H1 (cell line): ENCODE measurements at regions not wholly inside any gene's neighbourhood (a gene's known extent, or its start where the extent isn't known, plus 50 kb on each side); places are given as distances from the start of the nearest gene placed in this dataset.

Source experiments
- CTCF ChIA-PET: fragments of 300-600 bp; sonication (Branson Sonifier 250); formaldehyde crosslinking; loops from one replicate; lab custom pipeline; 2021; ENCODE audit not compliant: partially characterized antibody; lab: Charles Lee
- POLR2A ChIA-PET: fragments of 300-600 bp; sonication (Branson Sonifier 250); formaldehyde crosslinking; loops from one replicate; lab custom pipeline; 2021; ENCODE audit warnings: inconsistent platforms; ENCODE audit not compliant: partially characterized antibody; lab: Charles Lee
- DNase-seq, 2 experiments: peaks; one replicate each; pipeline versions ENCODE4 v3.0.0 to v3.0.0-alpha.2; 2010 to 2022; ENCODE audit warnings: low spot score in 2 of 2, low read depth in 1 of 2, mixed read lengths in 1 of 2
- FAIRE-seq: peaks from 2 replicates; lab custom pipeline; 2011; peaks lifted over from hg19 to GRCh38; lab: Jason Lieb, UNC
- H2AFZ ChIP-seq: 2 replicates; pipeline ENCODE4 v1.8.1; 2012; ENCODE audit warnings: low read length, inconsistent platforms
- H2AK5ac ChIP-seq: 2 replicates; pipeline ENCODE4 v1.6.1; 2013; ENCODE audit warnings: low read depth, low read length
- H2BK120ac ChIP-seq: replicated peaks from 2 replicates; pipeline ENCODE3; 2013; ENCODE audit warnings: low read depth, low read length, inconsistent platforms
- H2BK12ac ChIP-seq: 2 replicates; pipeline ENCODE4 v1.6.1; 2013; ENCODE audit warnings: low read depth, low read length
- H2BK15ac ChIP-seq: 2 replicates; pipeline ENCODE4 v1.6.1; 2013; ENCODE audit warnings: low read length
- H2BK20ac ChIP-seq: 2 replicates; pipeline ENCODE4 v1.6.1; 2013; ENCODE audit warnings: low read length
- H2BK5ac ChIP-seq: 2 replicates; pipeline ENCODE4 v1.6.1; 2013; ENCODE audit warnings: low read depth, low read length
- H3K14ac ChIP-seq: 2 replicates; pipeline ENCODE4 v1.6.1; 2013; ENCODE audit warnings: inconsistent platforms; ENCODE audit not compliant: insufficient read length
- H3K18ac ChIP-seq: 2 replicates; pipeline ENCODE4 v1.6.1; 2013; ENCODE audit warnings: low read length; ENCODE audit errors: extremely low read depth
- H3K23ac ChIP-seq: 2 replicates; pipeline ENCODE4 v1.6.1; 2013; ENCODE audit warnings: inconsistent platforms; ENCODE audit not compliant: insufficient read length
- H3K23me2 ChIP-seq: 2 replicates; pipeline ENCODE4 v1.6.1; 2013; ENCODE audit warnings: low read depth, low read length
- H3K27ac ChIP-seq: 2 replicates; pipeline ENCODE4 v1.6.1; 2011; ENCODE audit warnings: low read depth, low read length, inconsistent platforms
- H3K27me3 ChIP-seq, 4 experiments: replicated peaks in 1 of 4; 1 replicate in 1 of 4; 2 replicates in 3 of 4; pipeline versions ENCODE4 v1.6.1 to v1.8.1; 2011 to 2013; ENCODE audit warnings: low read length in 3 of 4, mild to moderate bottlenecking in 3 of 4, inconsistent platforms in 2 of 4, mixed read lengths in 2 of 4, moderate library complexity in 1 of 4; ENCODE audit not compliant: control insufficient read depth in 3 of 4, insufficient read depth in 3 of 4; ENCODE audit errors: extremely low read depth in 1 of 4
- H3K36me3 ChIP-seq, 4 experiments: 2 replicates each; pipeline versions ENCODE4 v1.6.1 to v1.8.1; 2011 to 2013; ENCODE audit warnings: mild to moderate bottlenecking in 4 of 4, low read length in 3 of 4, moderate library complexity in 2 of 4, control low read depth in 1 of 4, inconsistent platforms in 1 of 4; ENCODE audit not compliant: insufficient read depth in 4 of 4, control insufficient read depth in 2 of 4
- H3K4ac ChIP-seq: replicated peaks from 2 replicates; pipeline ENCODE3; 2013; ENCODE audit warnings: low read length, low read depth, mixed read lengths, inconsistent platforms; ENCODE audit not compliant: insufficient read length
- H3K4me1 ChIP-seq, 4 experiments: replicated peaks in 1 of 4; 1 replicate in 1 of 4; 2 replicates in 3 of 4; pipeline versions ENCODE4 v1.6.1 to v1.8.1; 2011 to 2013; ENCODE audit warnings: low read length in 3 of 4, inconsistent platforms in 2 of 4, mixed read lengths in 1 of 4; ENCODE audit not compliant: insufficient read depth in 4 of 4, control insufficient read depth in 3 of 4
- H3K4me2 ChIP-seq, 2 experiments: 2 replicates each; pipeline versions ENCODE4 v1.6.1 to v1.8.1; 2011 to 2013; ENCODE audit warnings: low read depth in 2 of 2, low read length in 2 of 2, control low read depth in 1 of 2, inconsistent platforms in 1 of 2, mild to moderate bottlenecking in 1 of 2; ENCODE audit not compliant: insufficient read depth in 1 of 2
- H3K4me3 ChIP-seq, 4 experiments: fragments of 200-600, 300-600 bp in 1 of 4; sonication (generic), shearing (Covaris generic), sonication (Bioruptor Twin) in 1 of 4; 2 replicates each; pipeline versions ENCODE4 v1.5.1 to v1.8.1; 2011 to 2016; ENCODE audit warnings: low read length in 4 of 4, low read depth in 3 of 4, control low read depth in 2 of 4, inconsistent platforms in 2 of 4, mild to moderate bottlenecking in 2 of 4, mixed read lengths in 1 of 4, moderate library complexity in 1 of 4; ENCODE audit not compliant: insufficient read depth in 2 of 4; ENCODE audit errors: extremely low read depth in 1 of 4
- H3K56ac ChIP-seq: replicated peaks from 2 replicates; pipeline ENCODE3; 2013; ENCODE audit warnings: low read depth, mild to moderate bottlenecking, mixed read lengths, low read length, inconsistent platforms; ENCODE audit not compliant: insufficient read length
- H3K79me1 ChIP-seq: 2 replicates; pipeline ENCODE4 v1.6.1; 2013; ENCODE audit warnings: low read depth, low read length, control low read depth
- H3K79me2 ChIP-seq, 2 experiments: 2 replicates each; pipeline versions ENCODE4 v1.6.1 to v1.8.1; 2012 to 2013; ENCODE audit warnings: low read length in 2 of 2, mild to moderate bottlenecking in 2 of 2, inconsistent platforms in 1 of 2; ENCODE audit not compliant: insufficient read depth in 2 of 2, control insufficient read depth in 1 of 2
- H3K9ac ChIP-seq, 4 experiments: replicated peaks in 1 of 4; 1 replicate in 1 of 4; 2 replicates in 3 of 4; pipeline versions ENCODE4 v1.6.1 to v1.8.1; 2011 to 2013; ENCODE audit warnings: low read depth in 3 of 4, low read length in 3 of 4, control low read depth in 2 of 4, mild to moderate bottlenecking in 2 of 4, moderate library complexity in 2 of 4, inconsistent platforms in 1 of 4; ENCODE audit errors: extremely low read depth in 1 of 4
- H3K9me3 ChIP-seq, 2 experiments: 2 replicates each; pipeline versions ENCODE4 v1.6.1 to v1.8.1; 2012 to 2013; ENCODE audit warnings: mild to moderate bottlenecking in 2 of 2, moderate library complexity in 2 of 2, control low read depth in 1 of 2, inconsistent platforms in 1 of 2, low read depth in 1 of 2, low read length in 1 of 2, mixed read lengths in 1 of 2; ENCODE audit not compliant: insufficient read depth in 2 of 2
- H4K20me1 ChIP-seq, 2 experiments: replicated peaks in 1 of 2; 2 replicates each; pipeline versions ENCODE3 to v1.8.1; 2011 to 2013; ENCODE audit warnings: inconsistent platforms in 2 of 2, low read length in 2 of 2, mild to moderate bottlenecking in 1 of 2; ENCODE audit not compliant: insufficient read depth in 2 of 2, control insufficient read depth in 1 of 2
- H4K5ac ChIP-seq: 2 replicates; pipeline ENCODE4 v1.6.1; 2013; ENCODE audit warnings: low read length, low read depth, mixed read lengths, inconsistent platforms; ENCODE audit not compliant: insufficient read length
- H4K8ac ChIP-seq: 2 replicates; pipeline ENCODE4 v1.8.0; 2013; ENCODE audit warnings: mild to moderate bottlenecking, moderate library complexity, low read length, inconsistent platforms; ENCODE audit not compliant: insufficient read depth; ENCODE audit errors: extremely low read depth
- H4K91ac ChIP-seq: replicated peaks from 2 replicates; pipeline ENCODE3; 2013; ENCODE audit warnings: low read length, mixed read lengths, inconsistent platforms; ENCODE audit not compliant: insufficient read length
- ATF2 ChIP-seq: IDR thresholded peaks from 2 replicates; pipeline ENCODE4 v1.6.1; 2012; ENCODE audit warnings: low read length, inconsistent platforms
- CHD2 ChIP-seq: IDR thresholded peaks from 2 replicates; pipeline ENCODE4 v1.6.1; 2012; ENCODE audit warnings: low read length, improper control_type of control experiment
- KDM1A ChIP-seq: fragments of 200-600, 300-600 bp; sonication (generic); IDR thresholded peaks from 2 replicates; pipeline ENCODE4 v1.7.1; 2016; ENCODE audit warnings: mild to moderate bottlenecking, low read length, borderline replicate concordance
- NANOG ChIP-seq: IDR thresholded peaks from 2 replicates; pipeline ENCODE4 v1.6.1; 2011; ENCODE audit warnings: low read length, low read depth, mild to moderate bottlenecking, inconsistent platforms; ENCODE audit not compliant: insufficient read depth, poor library complexity, severe bottlenecking
- PHF8 ChIP-seq: fragments of 200-600 bp; sonication (generic); conservative IDR thresholded peaks from 2 replicates; pipeline ENCODE4 v1.7.1; 2012; ENCODE audit warnings: low read depth, mild to moderate bottlenecking, inconsistent platforms, low read length, moderate library complexity
- POLR2AphosphoS5 ChIP-seq: IDR thresholded peaks from 2 replicates; pipeline ENCODE4 v1.6.1; 2011; ENCODE audit warnings: low read depth, low read length
- SIRT6 ChIP-seq: IDR thresholded peaks from one replicate; pipeline ENCODE4 v1.7.1; 2012; ENCODE audit warnings: low read length, inconsistent platforms
- SP4 ChIP-seq: IDR thresholded peaks from 2 replicates; pipeline ENCODE4 v1.6.1; 2012; ENCODE audit warnings: low read length, inconsistent platforms
- TEAD4 ChIP-seq: IDR thresholded peaks from 2 replicates; pipeline ENCODE4 v1.6.1; 2012; ENCODE audit warnings: low read depth, low read length, inconsistent platforms, mixed read lengths
- USF2 ChIP-seq: IDR thresholded peaks from 2 replicates; pipeline ENCODE4 v1.6.1; 2011; ENCODE audit warnings: low read length, improper control_type of control experiment

DNA sequence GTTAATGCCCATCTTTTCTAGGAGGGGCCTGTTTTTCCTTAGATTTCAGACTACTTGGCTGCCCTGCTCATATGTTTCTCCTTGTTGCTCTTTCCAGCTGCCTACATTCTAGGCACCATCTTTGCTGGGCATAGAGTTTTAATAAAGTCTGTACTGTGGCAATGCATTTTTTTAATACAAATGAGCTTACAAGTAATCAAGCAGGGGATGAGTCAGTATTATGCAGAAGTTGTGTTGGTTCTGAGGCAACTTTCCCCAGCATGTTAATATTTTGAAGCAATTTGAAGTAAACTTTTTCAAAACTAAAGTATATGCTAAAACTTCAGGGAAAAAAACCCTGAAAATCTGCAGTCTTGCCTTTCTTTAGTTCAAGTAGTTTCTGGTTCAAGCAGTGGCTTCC is 372.0 kb upstream of the GATB start:
- no peak overlapping the region for H2BK20ac ChIP-seq
- H3K23ac ChIP-seq = no peak overlapping the region
- H3K23me2 ChIP-seq = no peaks in the 10 kb centered on the region
- no peaks in the 10 kb centered on the region for H3K4me1 ChIP-seq
- H2BK5ac ChIP-seq = no peak overlapping the region
- no peak overlapping the region for H4K8ac ChIP-seq
- H2BK15ac ChIP-seq = no peak overlapping the region
- no peak overlapping the region for H3K9ac ChIP-seq
- H3K36me3 ChIP-seq = no peaks in the 10 kb centered on the region
- no peak overlapping the region for H3K4me3 ChIP-seq
- H4K91ac ChIP-seq = no peak overlapping the region
- H3K18ac ChIP-seq = no peak overlapping the region
- no peak overlapping the region for H3K4me2 ChIP-seq
- no peak overlapping the region for H2AK5ac ChIP-seq
- no peaks in the 10 kb centered on the region for H3K27me3 ChIP-seq
- H2BK12ac ChIP-seq = no peak overlapping the region
- CTCF ChIA-PET = no interaction called here
- no peak overlapping the region for H3K4ac ChIP-seq
- H3K56ac ChIP-seq = no peak overlapping the region
- no peaks in the 10 kb centered on the region for H3K79me2 ChIP-seq
- no peak overlapping the region for H2AFZ ChIP-seq
- no peak overlapping the region for H3K14ac ChIP-seq
- FAIRE-seq (no peak), DNase-seq (no peak)
- POLR2A ChIA-PET = no interaction called here
- H4K5ac ChIP-seq = no peak overlapping the region
- no peaks in the 10 kb centered on the region for H3K79me1 ChIP-seq
- no peak overlapping the region for H2BK120ac ChIP-seq
- H3K9me3 ChIP-seq = no peaks in the 10 kb centered on the region
- H3K27ac ChIP-seq = no peak overlapping the region
- H4K20me1 ChIP-seq = no peaks in the 10 kb centered on the region
- TF ChIP-seq USF2 (no peak), SIRT6 (no peak), PHF8 (no peak), TEAD4 (no peak), CHD2 (no peak), NANOG (no peak), POLR2AphosphoS5 (no peak), KDM1A (no peak), ATF2 (no peak), SP4 (no peak)
